Vagina (tissue), 2 donors: ENCODE measurements at regions not wholly inside any gene's neighbourhood (a gene's known extent, or its start where the extent isn't known, plus 50 kb on each side); places are given as distances from the start of the nearest gene placed in this dataset.

Source experiments
- DNase-seq, 2 donors: peaks; one replicate each; pipeline ENCODE4 v3.0.0-alpha.2; 2017; ENCODE audit errors: extremely low spot score in 2 of 2
- H3K27ac ChIP-seq: fragments of 200-600 bp; sonication (generic); one replicate; pipeline ENCODE4 v1.5.1; 2019
- H3K27me3 ChIP-seq: fragments of 200-600 bp; sonication (generic); one replicate; pipeline ENCODE4 v1.5.1; 2019
- H3K36me3 ChIP-seq, 2 donors: fragments of 200-600 bp; sonication (generic); one replicate each; pipeline ENCODE4 v1.5.1; 2017 to 2019
- H3K4me1 ChIP-seq: fragments of 200-600 bp; sonication (generic); one replicate; pipeline ENCODE4 v1.5.1; 2019
- H3K4me3 ChIP-seq, 2 donors: fragments of 200-600 bp; sonication (generic); 1 replicate in 1 of 2; 2 replicates in 1 of 2; pipeline ENCODE4 v1.5.1; 2016 to 2019
- H3K9me3 ChIP-seq: fragments of 200-600 bp; sonication (generic); one replicate; pipeline ENCODE4 v1.5.1; 2019
- CTCF ChIP-seq, 3 experiments: fragments of 450-650 bp in 2 of 3; fragments of 200-600 bp in 1 of 3; sonication (generic) in 1 of 3; IDR thresholded peaks; one replicate each; pipeline ENCODE4 v1.5.1; 2017 to 2019; ENCODE audit warnings: antibody characterized with exemption in 3 of 3, mild to moderate bottlenecking in 2 of 3, moderate library complexity in 2 of 3
- POLR2A ChIP-seq, 2 donors: fragments of 450-650 bp; IDR thresholded peaks; one replicate each; pipeline ENCODE4 v1.6.1; 2017; ENCODE audit warnings: antibody characterized with exemption in 2 of 2, mild to moderate bottlenecking in 2 of 2, moderate library complexity in 2 of 2
- POLR2AphosphoS5 ChIP-seq, 2 donors: sonication (generic); formaldehyde crosslinking; IDR thresholded peaks; one replicate each; pipeline ENCODE4 v1.9.0; 2017; ENCODE audit warnings: antibody characterized with exemption in 2 of 2, mild to moderate bottlenecking in 2 of 2, low read depth in 1 of 2; ENCODE audit not compliant: insufficient read depth in 1 of 2
- intact Hi-C: fragments of 100-400 bp; cut with DNase I; formaldehyde crosslinking; loops from one replicate; pipeline ENCODE4 v1.15.1; 2023

GRCh38 chr5:107304684-107305083 is 366.1 kb downstream of the EFNA5 start:
- no peak for DNase-seq
- no peaks in the 10 kb centered on the region for H3K9me3 ChIP-seq
- no peak overlapping the region for H3K27ac ChIP-seq
- H3K27me3 ChIP-seq, result no peaks in the 10 kb centered on the region
- no peak overlapping the region for H3K4me3 ChIP-seq
- H3K36me3 ChIP-seq, result no peaks in the 10 kb centered on the region
- intact Hi-C loops, result no loop called here
- peaks cover 13% of the 10 kb centered on the region for H3K4me1 ChIP-seq
- no peak for TF ChIP-seq POLR2A (IDR thresholded peaks at IDR 0.05)
- no peak for TF ChIP-seq CTCF (IDR thresholded peaks at IDR 0.05)
- TF ChIP-seq POLR2AphosphoS5 (IDR thresholded peaks at IDR 0.05; ENCODE audit: insufficient read depth in 1 of 2, low read depth in 1 of 2), result no peak

GRCh38 chr5:107303171-107303968 is 367.4 kb downstream of the EFNA5 start:
- no peaks in the 10 kb centered on the region for H3K27me3 ChIP-seq
- intact Hi-C loops, result no loop called here

GRCh38 chr5:107302441-107302840 is 368.3 kb downstream of the EFNA5 start:
- TF ChIP-seq POLR2A (IDR thresholded peaks at IDR 0.05), result no peak
- no peak for TF ChIP-seq CTCF (IDR thresholded peaks at IDR 0.05)
- TF ChIP-seq POLR2AphosphoS5 (IDR thresholded peaks at IDR 0.05; ENCODE audit: insufficient read depth in 1 of 2, low read depth in 1 of 2), result no peak
- H3K4me1 ChIP-seq, result peaks cover 13% of the 10 kb centered on the region
- no peak for DNase-seq
- no peaks in the 10 kb centered on the region for H3K27me3 ChIP-seq
- intact Hi-C loops, result no loop called here
- no peaks in the 10 kb centered on the region for H3K36me3 ChIP-seq
- no peaks in the 10 kb centered on the region for H3K9me3 ChIP-seq
- H3K4me3 ChIP-seq, result no peak overlapping the region
- no peak overlapping the region for H3K27ac ChIP-seq

More at GRCh38 chr5:107303171-107303968, 367.4 kb downstream of the EFNA5 start:
- DNase-seq, result no peak
- H3K4me1 ChIP-seq, result peaks cover 13% of the 10 kb centered on the region
- no peaks in the 10 kb centered on the region for H3K36me3 ChIP-seq
- no peak overlapping the region for H3K4me3 ChIP-seq
- no peak for TF ChIP-seq POLR2AphosphoS5 (IDR thresholded peaks at IDR 0.05; ENCODE audit: insufficient read depth in 1 of 2, low read depth in 1 of 2)
- TF ChIP-seq CTCF (IDR thresholded peaks at IDR 0.05), result no peak
- no peak for TF ChIP-seq POLR2A (IDR thresholded peaks at IDR 0.05)
- no peaks in the 10 kb centered on the region for H3K9me3 ChIP-seq
- no peak overlapping the region for H3K27ac ChIP-seq

- intact Hi-C loops, result no loop called here
- no peaks in the 10 kb centered on the region for H3K27me3 ChIP-seq
- H3K36me3 ChIP-seq, result no peaks in the 10 kb centered on the region
- peaks cover 13% of the 10 kb centered on the region for H3K4me1 ChIP-seq
- no peaks in the 10 kb centered on the region for H3K9me3 ChIP-seq
- H3K4me3 ChIP-seq, result no peak overlapping the region
- no peak overlapping the region for H3K27ac ChIP-seq
- DNase-seq, result no peak
- TF ChIP-seq CTCF (IDR thresholded peaks at IDR 0.05) (no peak), POLR2AphosphoS5 (IDR thresholded peaks at IDR 0.05; ENCODE audit: insufficient read depth in 1 of 2, low read depth in 1 of 2) (no peak), POLR2A (IDR thresholded peaks at IDR 0.05) (no peak)
Measured at GRCh38 chr5:107301999-107302398, 368.7 kb downstream of the EFNA5 start.

- peaks cover 13% of the 10 kb centered on the region for H3K4me1 ChIP-seq
- H3K36me3 ChIP-seq, result no peaks in the 10 kb centered on the region
- no peak overlapping the region for H3K4me3 ChIP-seq
- H3K27me3 ChIP-seq, result no peaks in the 10 kb centered on the region
- no peak for DNase-seq
- H3K27ac ChIP-seq, result no peak overlapping the region
- no peaks in the 10 kb centered on the region for H3K9me3 ChIP-seq
- intact Hi-C loops, result no loop called here
- TF ChIP-seq POLR2AphosphoS5 (IDR thresholded peaks at IDR 0.05; ENCODE audit: insufficient read depth in 1 of 2, low read depth in 1 of 2), result no peak
- TF ChIP-seq POLR2A (IDR thresholded peaks at IDR 0.05), result no peak
- no peak for TF ChIP-seq CTCF (IDR thresholded peaks at IDR 0.05)
Measured at GRCh38 chr5:107300721-107301327, 369.9 kb downstream of the EFNA5 start.
